Umbilical cord (tissue), 1 donor: ENCODE measurements at regions not wholly inside any gene's neighbourhood (a gene's known extent, or its start where the extent isn't known, plus 50 kb on each side); places are given as distances from the start of the nearest gene placed in this dataset.
A peak's percentile ranks its signal among the peaks of the same experiment; 100 is the strongest.
"Not testable (repeated sequence)": the region's sequence is repeated elsewhere in the genome, so short reads cannot be mapped to it uniquely, and the experiment has no call there.

ENCODE experiments used
- DNase-seq: peaks from one replicate; pipeline ENCODE4 v3.0.0-alpha.2; 2015; ENCODE audit warnings: low spot score

GRCh38 chr3:151596940-151597339 is 136.1 kb upstream of the IGSF10 start:
- no peak for DNase-seq

DNA sequence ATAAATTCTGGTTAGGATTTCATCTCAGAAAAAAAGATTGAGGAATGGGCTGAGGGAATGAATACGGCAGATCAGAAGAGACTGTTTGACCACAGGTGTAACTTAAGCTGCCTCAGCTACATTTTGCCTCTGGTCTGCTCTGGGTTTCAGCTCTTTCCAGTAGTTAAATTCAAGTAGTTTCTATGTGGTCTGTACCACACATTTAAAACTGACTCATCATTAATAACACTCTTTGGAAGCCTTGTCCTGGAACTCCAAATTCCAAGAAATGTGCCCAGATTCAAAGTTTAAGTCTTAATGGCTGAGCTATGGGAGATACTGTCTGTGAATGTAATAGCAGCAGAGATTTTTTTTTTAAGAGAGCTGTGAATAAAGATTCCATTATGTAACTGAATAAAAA is 133.1 kb upstream of the IGSF10 start:
- DNase-seq, result peak; percentile 60

GRCh38 chr3:151592287-151592686 is 131.4 kb upstream of the IGSF10 start:
- DNase-seq, result no peak

- DNase-seq, result no peak
Measured at GRCh38 chr3:151591441-151591840, 130.6 kb upstream of the IGSF10 start.

DNA sequence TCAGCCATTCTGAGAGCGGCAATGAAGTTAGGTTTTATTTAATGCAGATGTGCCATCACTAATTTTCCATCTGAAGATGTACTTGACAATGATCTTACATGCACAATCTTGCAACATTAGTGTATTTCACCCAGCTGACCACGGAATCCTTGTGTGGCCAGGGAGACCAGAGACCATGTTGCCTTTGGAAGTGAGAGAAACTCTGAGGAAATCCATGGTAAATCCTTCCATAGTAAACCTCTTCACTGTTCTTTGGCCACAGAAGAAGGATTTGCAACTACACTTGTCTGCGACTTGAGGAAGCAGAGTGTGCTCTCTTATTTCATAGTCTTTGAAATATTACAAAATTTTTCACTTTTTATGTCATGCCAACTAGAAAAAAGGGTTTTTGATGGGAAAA is 128.4 kb upstream of the IGSF10 start:
- DNase-seq, result no peak

GRCh38 chr3:151587659-151588058 is 126.8 kb upstream of the IGSF10 start:
- not testable (repeated sequence) for DNase-seq

- no peak for DNase-seq
Measured at GRCh38 chr3:151584566-151584965, 123.7 kb upstream of the IGSF10 start.

GRCh38 chr3:151581035-151581434 is 120.2 kb upstream of the IGSF10 start:
- no peak for DNase-seq

DNA sequence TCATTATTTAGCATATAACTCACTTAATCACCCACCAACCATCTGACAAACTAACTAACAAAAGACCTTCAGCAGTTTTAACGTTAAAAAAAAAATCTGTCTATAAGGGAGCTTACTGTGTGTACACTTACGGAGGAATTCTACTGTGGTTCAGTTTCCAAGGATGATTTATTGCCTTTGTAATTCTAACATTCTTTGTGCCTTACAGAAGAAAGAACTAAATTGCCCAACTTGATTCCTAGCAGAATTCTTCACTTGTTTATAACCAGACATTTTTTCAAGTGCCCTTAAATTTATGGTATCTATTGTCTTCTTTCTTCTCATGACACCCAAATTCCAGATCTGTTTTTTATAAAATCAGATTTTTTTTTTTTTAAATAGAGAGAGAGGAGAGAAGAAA is 119.7 kb upstream of the IGSF10 start:
- DNase-seq, result peak; percentile 60

DNA sequence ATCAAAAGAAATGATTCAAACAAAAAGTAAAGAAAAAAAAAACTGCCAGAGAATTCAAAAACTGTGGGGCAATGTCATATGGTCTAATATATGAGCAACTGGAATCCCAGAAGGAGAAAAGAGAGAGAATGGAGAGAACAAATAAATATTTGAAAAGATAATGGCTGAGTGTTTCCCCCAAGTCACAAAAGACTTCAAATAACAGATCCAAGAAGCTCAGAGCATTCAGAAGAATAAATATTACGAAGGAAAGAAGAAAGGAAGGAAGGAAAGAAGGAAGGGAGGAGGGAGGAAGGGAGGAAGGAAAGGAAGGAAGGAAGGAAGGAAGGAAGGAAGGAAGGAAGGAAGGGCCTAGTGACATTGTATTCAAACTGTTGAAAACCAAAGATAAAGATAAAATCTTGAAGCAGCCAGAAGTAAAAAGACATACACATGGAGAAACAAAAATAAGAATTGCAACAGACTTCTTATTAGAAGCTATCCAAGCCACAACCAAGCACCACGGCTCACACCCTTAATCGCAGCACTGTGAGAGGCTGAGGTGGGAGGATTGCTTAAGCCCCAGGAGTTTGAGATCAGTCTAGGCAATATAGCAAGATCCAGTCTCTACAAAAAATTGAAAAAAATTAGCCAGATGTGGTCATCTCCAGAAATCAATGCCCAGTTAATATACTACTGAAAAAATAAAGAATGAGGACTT is 118.9 kb upstream of the IGSF10 start:
- no peak for DNase-seq

DNA sequence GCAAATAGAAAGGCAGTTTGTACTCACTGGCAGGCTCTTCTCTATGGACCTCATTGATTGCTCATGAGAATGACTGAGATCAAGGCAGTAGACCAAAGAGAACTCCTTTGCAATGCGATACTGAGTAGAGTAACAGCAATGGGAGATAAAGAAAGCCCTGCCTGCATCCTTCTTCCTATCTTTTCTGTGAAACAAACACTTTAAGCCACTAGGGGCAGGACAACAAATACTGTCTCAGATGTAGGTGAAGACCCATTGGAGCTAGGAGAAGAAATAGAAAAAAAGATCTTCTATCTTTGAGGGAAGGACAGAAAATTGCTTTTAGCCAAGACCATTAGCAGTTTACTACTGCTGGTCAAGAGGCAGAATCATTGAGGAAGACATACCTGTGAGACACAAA is 117.6 kb upstream of the IGSF10 start:
- no peak for DNase-seq

GRCh38 chr3:151576511-151577137 is 115.8 kb upstream of the IGSF10 start:
- no peak for DNase-seq

DNA sequence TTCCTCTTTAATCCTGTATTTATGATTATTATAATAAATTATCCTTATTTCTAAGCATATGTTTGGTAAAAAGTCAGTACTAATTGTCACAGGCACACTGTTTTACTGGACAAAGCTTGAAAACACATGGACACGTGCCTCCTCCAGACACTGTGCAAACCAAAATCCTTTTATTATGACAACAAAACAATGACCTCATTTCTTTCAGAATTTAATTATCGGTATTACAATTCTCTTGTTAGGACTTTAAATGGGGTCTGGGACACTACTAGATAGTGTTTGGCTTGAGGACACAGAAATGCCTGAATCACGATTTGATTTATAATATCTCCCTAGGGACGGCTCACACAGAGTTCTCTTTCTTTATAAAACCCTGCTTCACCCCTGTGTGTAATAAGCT is 107.3 kb upstream of the IGSF10 start:
- DNase-seq, result no peak

- no peak for DNase-seq
Measured at GRCh38 chr3:151567477-151567876, 106.6 kb upstream of the IGSF10 start.

GRCh38 chr3:151564261-151564660 is 103.4 kb upstream of the IGSF10 start:
- no peak for DNase-seq

GRCh38 chr3:151563305-151563704 is 102.4 kb upstream of the IGSF10 start:
- DNase-seq, result no peak

DNA sequence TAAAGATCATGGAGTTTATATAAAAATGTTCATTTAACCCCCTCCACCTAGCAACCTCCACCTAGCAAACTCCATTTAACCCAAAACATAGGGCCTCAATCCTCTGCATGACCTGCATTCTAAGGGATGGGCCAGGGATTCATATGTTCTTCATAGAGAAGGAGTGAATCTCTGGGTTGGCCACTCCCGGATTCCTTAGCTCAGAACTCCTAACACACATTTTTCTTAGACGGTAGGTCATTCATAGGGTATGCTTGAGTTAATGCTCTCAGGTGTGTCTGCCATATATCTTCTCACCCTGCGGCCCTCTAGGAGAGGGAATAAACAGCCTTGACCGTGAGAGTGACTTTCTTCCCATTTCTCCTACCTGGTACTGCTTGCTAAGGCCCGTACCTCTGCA is 102.0 kb upstream of the IGSF10 start:
- DNase-seq, result no peak

- peak; percentile 96 for DNase-seq
Measured at GRCh38 chr3:151561878-151562277, 101.0 kb upstream of the IGSF10 start.

GRCh38 chr3:151560738-151561137 is 99.9 kb upstream of the IGSF10 start:
- DNase-seq, result no peak

DNA sequence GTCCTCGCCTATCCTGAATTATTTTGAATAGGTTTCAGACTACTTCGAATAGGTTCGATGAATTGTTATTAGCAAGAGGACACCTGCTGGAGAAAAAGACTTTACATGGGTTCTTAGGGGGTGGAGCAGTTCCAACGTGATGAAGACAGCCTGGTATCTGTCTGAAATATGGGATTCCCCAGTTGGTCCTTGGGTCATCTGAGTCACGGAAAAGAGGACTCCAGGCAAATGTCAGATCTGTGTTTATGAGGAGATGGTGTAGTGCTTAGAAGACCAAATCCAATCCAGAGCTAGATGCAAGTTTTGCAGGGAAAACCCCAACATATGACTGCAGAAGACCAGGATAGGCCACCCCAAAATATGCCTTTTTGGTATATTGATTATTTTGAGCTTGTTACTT is 98.9 kb upstream of the IGSF10 start:
- DNase-seq, result no peak

- no peak for DNase-seq
Measured at GRCh38 chr3:151558661-151559060, 97.8 kb upstream of the IGSF10 start.

DNA sequence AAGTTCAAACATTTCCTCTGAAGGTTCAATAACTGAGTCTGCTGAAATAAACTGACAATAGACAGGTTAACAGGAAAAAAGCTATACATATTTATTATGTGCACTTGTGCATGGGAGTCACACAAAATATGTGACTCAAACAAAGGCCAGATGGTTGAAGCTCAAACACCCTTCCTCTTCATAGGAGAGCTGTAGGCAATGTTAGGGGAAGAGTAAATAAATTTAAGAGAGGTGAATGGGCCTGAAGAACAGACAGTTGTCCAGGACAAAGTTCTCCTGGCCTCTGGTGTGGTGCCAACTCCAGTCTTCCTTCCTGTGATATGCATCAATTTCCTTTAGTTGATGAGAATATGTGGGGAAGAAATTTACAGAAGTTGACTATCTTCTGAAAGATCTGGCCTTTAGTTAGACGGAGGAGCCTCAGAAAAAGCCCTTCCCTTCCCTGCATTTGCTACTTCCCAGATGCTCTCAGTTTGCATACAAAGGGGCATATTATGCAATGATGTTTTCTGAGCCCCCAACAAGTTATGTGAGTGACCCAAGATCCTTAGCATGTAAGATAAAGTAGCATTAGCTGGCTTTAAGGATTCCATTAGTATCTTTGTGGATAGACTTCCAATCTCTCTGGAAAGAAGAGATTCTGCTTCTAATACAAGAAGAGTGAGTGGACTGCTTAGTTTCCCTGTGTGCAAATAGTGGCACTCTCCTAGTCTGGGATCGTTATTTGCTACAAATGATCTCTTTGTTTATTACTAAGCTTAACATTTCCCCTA is 96.4 kb upstream of the IGSF10 start:
- peak; percentile 93 for DNase-seq

DNA sequence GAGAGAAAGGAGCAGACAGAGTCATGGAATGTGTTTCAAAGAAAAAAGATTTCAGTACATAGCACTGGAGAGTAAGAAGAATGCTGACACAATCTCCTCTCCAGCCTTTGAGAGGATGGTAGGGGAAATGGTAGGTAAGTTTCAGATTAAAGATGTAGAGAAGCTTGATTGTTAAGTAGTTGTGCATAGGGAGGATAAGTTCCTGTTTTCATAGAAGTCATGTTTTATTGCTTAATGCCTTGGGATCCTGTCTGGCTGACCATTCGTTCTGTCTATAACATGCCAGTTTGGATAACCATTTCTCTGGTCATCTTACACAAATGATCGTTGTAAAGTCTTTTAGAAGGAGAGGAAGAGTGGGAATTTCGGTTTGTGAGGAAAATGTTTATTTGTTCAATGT is 95.7 kb upstream of the IGSF10 start:
- DNase-seq, result no peak
